CD4-positive, alpha-beta memory T cell (primary cell): ENCODE measurements at regions not wholly inside any gene's neighbourhood (a gene's known extent, or its start where the extent isn't known, plus 50 kb on each side); places are given as distances from the start of the nearest gene placed in this dataset.
"Not testable (repeated sequence)": the region's sequence is repeated elsewhere in the genome, so short reads cannot be mapped to it uniquely, and the experiment has no call there.

ENCODE experiments used
- CTCF ChIA-PET: fragments of 350-600 bp; sonication (Branson Sonifier 250); formaldehyde crosslinking; loops from one replicate; lab custom pipeline; 2021; ENCODE audit warnings: inconsistent platforms; ENCODE audit not compliant: partially characterized antibody; lab: Charles Lee
- POLR2A ChIA-PET: fragments of 350-600 bp; sonication (Branson Sonifier 250); formaldehyde crosslinking; loops from one replicate; lab custom pipeline; 2021; ENCODE audit not compliant: partially characterized antibody; lab: Charles Lee
- DNase-seq, 5 donors: peaks; one replicate each; pipeline versions ENCODE4 v3.0.0 to v3.0.0-alpha.2; 2020 to 2022; ENCODE audit warnings: mixed read lengths in 1 of 5
- H3K27ac ChIP-seq: one replicate; pipeline ENCODE4 v1.7.0; 2013; ENCODE audit warnings: low read depth, low read length
- H3K27me3 ChIP-seq: 2 replicates; pipeline ENCODE4 v1.7.0; 2013; ENCODE audit warnings: mild to moderate bottlenecking, low read length, moderate library complexity; ENCODE audit not compliant: insufficient read depth
- H3K36me3 ChIP-seq: 2 replicates; pipeline ENCODE4 v1.7.0; 2013; ENCODE audit warnings: mild to moderate bottlenecking, low read length, moderate library complexity; ENCODE audit not compliant: insufficient read depth
- H3K4me1 ChIP-seq: 2 replicates; pipeline ENCODE4 v1.7.0; 2013; ENCODE audit warnings: mild to moderate bottlenecking, low read length, moderate library complexity; ENCODE audit not compliant: insufficient read depth
- H3K4me3 ChIP-seq, 2 donors: one replicate each; pipeline ENCODE4 v1.7.0; 2013; ENCODE audit warnings: low read length in 2 of 2, mild to moderate bottlenecking in 1 of 2
- H3K9me3 ChIP-seq, 2 donors: one replicate each; pipeline ENCODE4 v1.7.0; 2013; ENCODE audit warnings: low read length in 2 of 2, control low read depth in 1 of 2; ENCODE audit not compliant: control insufficient read depth in 1 of 2
- H3K27ac Mint-ChIP-seq, 7 donors: one replicate each; pipeline ENCODE4 v1.8.0; 2020 to 2021; ENCODE audit warnings: mixed read lengths in 7 of 7, mild to moderate bottlenecking in 6 of 7, inconsistent platforms in 3 of 7, moderate library complexity in 3 of 7
- H3K27me3 Mint-ChIP-seq, 2 donors: one replicate each; pipeline ENCODE4 v1.8.0; 2020 to 2021; ENCODE audit warnings: mixed read lengths in 2 of 2
- H3K36me3 Mint-ChIP-seq, 2 donors: one replicate each; pipeline ENCODE4 v1.8.0; 2020 to 2021; ENCODE audit warnings: mixed read lengths in 2 of 2, inconsistent platforms in 1 of 2, mild to moderate bottlenecking in 1 of 2
- H3K4me1 Mint-ChIP-seq, 4 donors: one replicate each; pipeline ENCODE4 v1.8.0; 2020 to 2021; ENCODE audit warnings: mixed read lengths in 4 of 4, mild to moderate bottlenecking in 1 of 4
- H3K4me3 Mint-ChIP-seq, 8 donors: one replicate each; pipeline ENCODE4 v1.8.0; 2020 to 2021; ENCODE audit warnings: mixed read lengths in 8 of 8, mild to moderate bottlenecking in 7 of 8, moderate library complexity in 6 of 8, inconsistent platforms in 3 of 8
- H3K9me3 Mint-ChIP-seq, 8 donors: one replicate each; pipeline ENCODE4 v1.8.0; 2020 to 2021; ENCODE audit warnings: mixed read lengths in 8 of 8, mild to moderate bottlenecking in 5 of 8, inconsistent platforms in 3 of 8, moderate library complexity in 1 of 8
- intact Hi-C: fragments of 100-400 bp; cut with micrococcal nuclease; formaldehyde crosslinking; loops from one replicate; pipeline ENCODE4 v1.15.1; 2023

DNA sequence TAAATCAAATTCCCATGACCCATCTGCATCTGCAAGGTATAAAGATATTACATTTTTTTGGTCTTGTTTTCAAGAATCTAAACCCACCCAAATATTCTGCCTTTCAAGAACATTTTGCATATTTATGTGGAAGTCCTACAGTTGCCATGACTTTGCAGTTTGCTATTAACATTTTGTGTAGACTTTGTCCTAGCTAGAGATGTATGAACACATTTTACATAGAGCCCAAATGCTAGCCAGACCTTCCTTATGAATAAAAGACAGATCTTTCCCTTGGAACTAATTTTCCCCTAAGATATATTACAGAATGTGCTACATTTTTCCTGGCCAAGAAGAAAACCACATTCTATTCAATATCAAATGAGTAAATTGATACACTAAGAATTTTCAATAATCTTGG, 772.5 kb downstream of the KCNA4 start:
- H3K27me3 Mint-ChIP-seq: no peaks in the 10 kb centered on the region
- H3K4me3 ChIP-seq: no peak overlapping the region
- intact Hi-C loops: no loop called here
- CTCF ChIA-PET: no interaction called here
- peaks cover 0 to 18% (median 10%) of the 10 kb centered on the region in 8 donors for H3K9me3 Mint-ChIP-seq
- DNase-seq: no peak
- no peak overlapping the region for H3K27ac Mint-ChIP-seq
- H3K36me3 Mint-ChIP-seq: no peaks in the 10 kb centered on the region
- no peak overlapping the region for H3K27ac ChIP-seq
- POLR2A ChIA-PET: no interaction called here
- no peaks in the 10 kb centered on the region for H3K4me1 Mint-ChIP-seq
- H3K27me3 ChIP-seq: no peaks in the 10 kb centered on the region
- no peaks in the 10 kb centered on the region for H3K4me1 ChIP-seq
- no peak overlapping the region for H3K4me3 Mint-ChIP-seq
- H3K9me3 ChIP-seq: no peaks in the 10 kb centered on the region
- H3K36me3 ChIP-seq: no peaks in the 10 kb centered on the region

DNA sequence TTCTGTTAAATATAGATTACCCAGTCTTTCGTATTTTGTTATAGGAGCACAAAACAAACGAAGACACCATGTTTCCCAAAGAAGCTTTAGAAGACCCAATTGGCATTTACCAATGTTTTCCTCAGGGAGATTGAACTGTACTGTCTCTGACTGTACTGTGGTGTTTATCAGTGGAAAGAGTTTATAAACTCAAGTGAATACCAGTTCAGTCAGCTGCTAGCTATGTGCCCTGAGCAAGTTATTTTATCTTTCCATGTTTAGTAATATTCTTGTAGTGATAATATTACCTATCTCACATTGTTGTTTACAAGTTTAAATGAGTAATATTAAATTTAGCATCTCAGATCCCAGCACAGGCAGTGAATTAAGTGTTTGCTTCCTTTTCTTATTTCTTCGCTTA, 773.2 kb downstream of the KCNA4 start:
- POLR2A ChIA-PET: no interaction called here

DNA sequence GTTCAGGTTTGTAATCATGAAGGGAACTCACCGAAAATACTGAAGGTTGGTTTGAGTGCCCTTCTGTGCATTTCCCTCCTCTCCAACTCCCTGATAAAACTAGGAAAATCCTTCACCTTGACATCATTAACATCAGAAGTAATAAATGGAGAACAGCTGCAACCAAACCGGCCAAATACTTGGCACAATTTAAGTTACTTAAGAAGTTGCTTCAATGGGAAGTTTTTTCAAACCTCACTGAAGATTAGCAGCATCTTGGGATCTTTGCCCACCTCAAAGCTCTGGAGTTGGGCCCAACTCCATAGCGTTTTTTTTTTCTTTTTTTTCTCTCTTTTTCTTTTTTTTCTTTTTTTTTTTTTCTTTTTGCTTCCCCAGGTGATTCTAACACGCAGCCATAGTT, 784.8 kb downstream of the KCNA4 start:
- no peak overlapping the region for H3K4me3 Mint-ChIP-seq
- Histone ChIP-seq H3K36me3 (no peaks in the 10 kb centered on the region), H3K9me3 (no peaks in the 10 kb centered on the region), H3K27me3 (no peaks in the 10 kb centered on the region), H3K27ac (no peak overlapping the region), H3K4me3 (no peak overlapping the region), H3K4me1 (no peaks in the 10 kb centered on the region)
- no peak for DNase-seq
- intact Hi-C loops: no loop called here
- no peaks in the 10 kb centered on the region for H3K4me1 Mint-ChIP-seq
- ChIA-PET CTCF (no interaction called here), POLR2A (no interaction called here)
- H3K27me3 Mint-ChIP-seq: no peaks in the 10 kb centered on the region
- no peak overlapping the region for H3K27ac Mint-ChIP-seq
- no peaks in the 10 kb centered on the region for H3K36me3 Mint-ChIP-seq
- H3K9me3 Mint-ChIP-seq: peaks cover 2 to 15% (median 7%) of the 10 kb centered on the region in 8 donors

More for the DNA sequence above, 773.2 kb downstream of the KCNA4 start:
- Mint-ChIP-seq H3K36me3 (no peaks in the 10 kb centered on the region), H3K27me3 (no peaks in the 10 kb centered on the region), H3K4me3 (no peak overlapping the region), H3K9me3 (peaks cover 0 to 20% (median 9%) of the 10 kb centered on the region in 8 donors), H3K4me1 (no peaks in the 10 kb centered on the region), H3K27ac (no peak overlapping the region)
- H3K4me1 ChIP-seq: no peaks in the 10 kb centered on the region
- H3K9me3 ChIP-seq: no peaks in the 10 kb centered on the region
- DNase-seq: no peak
- H3K27me3 ChIP-seq: no peaks in the 10 kb centered on the region
- H3K4me3 ChIP-seq: no peak overlapping the region
- CTCF ChIA-PET: no interaction called here
- intact Hi-C loops: no loop called here
- no peak overlapping the region for H3K27ac ChIP-seq
- no peaks in the 10 kb centered on the region for H3K36me3 ChIP-seq

DNA sequence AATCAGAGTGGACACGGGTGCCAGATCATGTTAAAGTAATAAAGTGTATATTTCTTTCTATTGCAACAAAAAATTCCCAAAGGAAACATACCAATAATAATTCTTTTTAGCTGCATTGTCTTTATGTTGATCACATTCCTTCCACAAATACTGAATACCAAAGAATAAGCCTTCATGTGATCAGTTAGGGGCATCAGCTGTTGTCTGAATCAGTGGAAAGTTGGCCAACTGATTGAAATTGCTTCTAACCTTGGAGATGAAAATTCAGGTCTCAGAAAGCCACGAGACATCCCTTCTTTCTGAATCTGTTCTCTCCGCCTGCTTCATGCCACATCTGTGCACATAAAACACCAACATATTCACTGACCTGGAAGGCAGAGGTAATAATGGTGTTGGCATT, 785.2 kb downstream of the KCNA4 start:
- ChIA-PET CTCF (no interaction called here), POLR2A (no interaction called here)
- Histone ChIP-seq H3K36me3 (no peaks in the 10 kb centered on the region), H3K4me1 (no peaks in the 10 kb centered on the region), H3K27me3 (no peaks in the 10 kb centered on the region), H3K9me3 (no peaks in the 10 kb centered on the region), H3K4me3 (no peak overlapping the region), H3K27ac (no peak overlapping the region)
- no peak overlapping the region for H3K27ac Mint-ChIP-seq
- H3K27me3 Mint-ChIP-seq: no peaks in the 10 kb centered on the region
- H3K4me3 Mint-ChIP-seq: no peak overlapping the region
- H3K36me3 Mint-ChIP-seq: no peaks in the 10 kb centered on the region
- intact Hi-C loops: no loop called here
- peaks cover 2 to 15% (median 9%) of the 10 kb centered on the region in 8 donors for H3K9me3 Mint-ChIP-seq
- H3K4me1 Mint-ChIP-seq: no peaks in the 10 kb centered on the region
- no peak for DNase-seq

- DNase-seq: no peak
- ChIA-PET POLR2A (no interaction called here), CTCF (no interaction called here)
- H3K36me3 Mint-ChIP-seq: no peaks in the 10 kb centered on the region
- Histone ChIP-seq H3K27me3 (no peaks in the 10 kb centered on the region), H3K4me1 (no peaks in the 10 kb centered on the region), H3K36me3 (no peaks in the 10 kb centered on the region), H3K4me3 (no peak overlapping the region), H3K27ac (no peak overlapping the region), H3K9me3 (no peaks in the 10 kb centered on the region)
- H3K4me3 Mint-ChIP-seq: no peak overlapping the region
- no peak overlapping the region for H3K27ac Mint-ChIP-seq
- H3K4me1 Mint-ChIP-seq: no peaks in the 10 kb centered on the region
- intact Hi-C loops: no loop called here
- H3K27me3 Mint-ChIP-seq: no peaks in the 10 kb centered on the region
- H3K9me3 Mint-ChIP-seq: peaks cover 2 to 20% (median 13%) of the 10 kb centered on the region in 8 donors
Measured at GRCh38 chr11:29227811-29228210, 789.0 kb downstream of the KCNA4 start.

DNA sequence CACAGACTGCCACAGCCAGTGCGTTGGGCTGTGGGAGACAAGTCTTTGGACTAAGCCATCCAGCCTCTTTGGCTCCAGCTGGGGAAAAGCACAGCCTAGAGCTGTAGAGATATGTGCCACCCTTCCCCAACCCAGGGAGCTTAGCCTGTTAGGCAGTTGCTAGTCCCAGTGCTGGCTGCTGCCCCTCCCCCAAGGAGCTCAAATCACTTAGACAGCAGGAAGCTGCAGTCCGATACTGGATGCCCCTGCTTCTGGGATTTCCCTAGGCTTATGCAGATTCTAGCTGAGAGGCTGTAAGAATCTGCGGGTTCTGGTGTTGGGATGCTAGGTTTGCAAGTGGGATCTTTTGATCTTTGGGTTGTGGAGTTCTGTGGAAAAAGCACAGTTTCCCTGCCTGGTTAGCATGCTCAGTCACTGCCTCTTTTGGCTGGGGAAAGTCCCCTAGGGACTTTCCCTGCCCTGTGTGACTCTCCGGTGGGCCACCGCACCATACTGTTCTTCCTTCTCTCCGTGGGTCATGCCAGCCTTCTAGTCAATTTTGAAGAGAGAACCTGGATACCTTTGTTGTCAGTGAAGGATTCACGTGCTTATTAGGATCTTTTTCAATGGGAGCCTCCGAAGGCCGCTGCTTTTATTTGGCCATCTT, 792.0 kb downstream of the KCNA4 start:
- peaks cover 0 to 40% (median 20%) of the 10 kb centered on the region in 8 donors for H3K9me3 Mint-ChIP-seq
- CTCF ChIA-PET: no interaction called here
- no peak overlapping the region for H3K4me3 Mint-ChIP-seq
- H3K4me1 ChIP-seq: no peaks in the 10 kb centered on the region
- no peaks in the 10 kb centered on the region for H3K4me1 Mint-ChIP-seq
- no peak overlapping the region for H3K27ac ChIP-seq
- no peak overlapping the region for H3K27ac Mint-ChIP-seq
- intact Hi-C loops: no loop called here
- H3K36me3 ChIP-seq: no peaks in the 10 kb centered on the region
- no peak overlapping the region for H3K4me3 ChIP-seq
- DNase-seq: no peak
- H3K27me3 Mint-ChIP-seq: no peaks in the 10 kb centered on the region
- no peaks in the 10 kb centered on the region for H3K27me3 ChIP-seq
- POLR2A ChIA-PET: no interaction called here
- H3K9me3 ChIP-seq: no peaks in the 10 kb centered on the region
- H3K36me3 Mint-ChIP-seq: no peaks in the 10 kb centered on the region

- H3K4me1 Mint-ChIP-seq, H3K4me1 ChIP-seq, H3K9me3 ChIP-seq, intact Hi-C loops, DNase-seq, POLR2A ChIA-PET, H3K36me3 ChIP-seq, H3K36me3 Mint-ChIP-seq, H3K27ac Mint-ChIP-seq, H3K4me3 ChIP-seq, H3K4me3 Mint-ChIP-seq, H3K27ac ChIP-seq, CTCF ChIA-PET, H3K27me3 Mint-ChIP-seq, H3K27me3 ChIP-seq: not testable (repeated sequence)
- peaks cover 5 to 39% (median 15%) of the 10 kb centered on the region in 8 donors for H3K9me3 Mint-ChIP-seq
Measured at GRCh38 chr11:29219531-29219930, 797.3 kb downstream of the KCNA4 start.

DNA sequence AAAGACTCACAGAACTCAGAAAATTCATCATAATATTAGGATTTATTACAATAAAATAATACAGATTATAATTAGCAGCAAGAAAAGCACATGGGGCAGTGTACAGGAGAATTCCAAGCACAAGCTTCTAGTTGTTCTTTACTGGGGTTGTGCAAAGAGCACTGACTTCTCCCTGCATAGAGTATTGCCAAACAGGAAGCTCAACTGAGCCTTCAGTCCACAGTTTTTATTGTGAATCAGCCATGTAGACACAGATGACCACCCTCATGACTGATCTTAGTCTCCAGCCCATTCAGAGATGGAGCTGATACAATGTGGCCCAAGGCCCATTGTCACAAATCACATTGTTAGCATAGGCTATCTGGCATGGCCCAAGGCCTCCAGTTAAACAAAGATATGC, 798.9 kb downstream of the KCNA4 start:
- intact Hi-C loops: no loop called here
- Mint-ChIP-seq H3K4me3 (no peak overlapping the region), H3K9me3 (peaks cover 5 to 36% (median 13%) of the 10 kb centered on the region in 8 donors), H3K27ac (no peak overlapping the region), H3K27me3 (no peaks in the 10 kb centered on the region), H3K4me1 (no peaks in the 10 kb centered on the region), H3K36me3 (no peaks in the 10 kb centered on the region)
- DNase-seq: no peak
- Histone ChIP-seq H3K27ac (no peak overlapping the region), H3K4me1 (no peaks in the 10 kb centered on the region), H3K36me3 (no peaks in the 10 kb centered on the region), H3K9me3 (no peaks in the 10 kb centered on the region), H3K4me3 (no peak overlapping the region), H3K27me3 (no peaks in the 10 kb centered on the region)
- POLR2A ChIA-PET: no interaction called here
- CTCF ChIA-PET: no interaction called here
